Sigmoid colon (tissue), 6 donors: ENCODE measurements at regions not wholly inside any gene's neighbourhood (a gene's known extent, or its start where the extent isn't known, plus 50 kb on each side); places are given as distances from the start of the nearest gene placed in this dataset.

Experiments
- DNase-seq: peaks from one replicate; pipeline ENCODE4 v3.0.0-alpha.2; 2019
- H3K27ac ChIP-seq, 4 donors: fragments of 200-600 bp; sonication (generic); one replicate each; pipeline ENCODE4 v1.5.1; 2016 to 2019; ENCODE audit warnings: mild to moderate bottlenecking in 1 of 4
- H3K27me3 ChIP-seq, 3 donors: fragments of 200-600 bp; sonication (generic); one replicate each; pipeline ENCODE4 v1.5.1; 2019; ENCODE audit warnings: mild to moderate bottlenecking in 1 of 3
- H3K36me3 ChIP-seq, 4 donors: fragments of 200-600 bp; sonication (generic); one replicate each; pipeline ENCODE4 v1.5.1; 2016 to 2019
- H3K4me1 ChIP-seq, 4 donors: fragments of 200-600 bp; sonication (generic); one replicate each; pipeline ENCODE4 v1.5.1; 2017 to 2019
- H3K4me3 ChIP-seq, 4 donors: fragments of 200-600 bp; sonication (generic); one replicate each; pipeline ENCODE4 v1.5.1; 2017 to 2019; ENCODE audit warnings: mild to moderate bottlenecking in 2 of 4, moderate library complexity in 1 of 4
- H3K9me3 ChIP-seq, 4 donors: fragments of 200-600 bp in 3 of 4; sonication (generic) in 3 of 4; one replicate each; pipeline versions ENCODE4 v1.5.1 to v1.6.1; 2013 to 2019
- EP300 ChIP-seq, 4 donors: sonication (generic); formaldehyde crosslinking; IDR thresholded peaks; one replicate each; pipeline ENCODE4 v1.6.1; 2017; ENCODE audit warnings: antibody characterized with exemption in 4 of 4
- POLR2A ChIP-seq, 2 donors: fragments of 450-650 bp; IDR thresholded peaks; one replicate each; pipeline ENCODE4 v1.6.1; 2016; ENCODE audit warnings: antibody characterized with exemption in 2 of 2, mild to moderate bottlenecking in 2 of 2, moderate library complexity in 2 of 2
- POLR2AphosphoS5 ChIP-seq, 4 donors: sonication (generic); formaldehyde crosslinking; IDR thresholded peaks; one replicate each; pipeline ENCODE4 v1.6.1; 2017; ENCODE audit warnings: antibody characterized with exemption in 4 of 4
- WGBS, 2 donors: extraction: QIAGEN DNeasy Blood & Tissue Kit; methylation state at CpG; one replicate each; pipeline ENCODE4 v1.1.7; 2013; 5-methylcytosine and 5-hydroxymethylcytosine counted together
- intact Hi-C: fragments of 100-400 bp; cut with DNase I; formaldehyde crosslinking; loops from one replicate; pipeline ENCODE4 v1.15.1; 2023
- TF ChIP-seq, protein P1 (sequence below), 4 experiments: fragments of 450-650 bp in 3 of 4; fragments of 200-600 bp in 1 of 4; IDR thresholded peaks; one replicate each; pipeline ENCODE4 v1.5.1; 2016 to 2019; ENCODE audit warnings: antibody characterized with exemption in 4 of 4, mild to moderate bottlenecking in 3 of 4, moderate library complexity in 2 of 4
- donor health status: healthy with polysubstance abuse.
- donor health status: healthy.

DNA sequence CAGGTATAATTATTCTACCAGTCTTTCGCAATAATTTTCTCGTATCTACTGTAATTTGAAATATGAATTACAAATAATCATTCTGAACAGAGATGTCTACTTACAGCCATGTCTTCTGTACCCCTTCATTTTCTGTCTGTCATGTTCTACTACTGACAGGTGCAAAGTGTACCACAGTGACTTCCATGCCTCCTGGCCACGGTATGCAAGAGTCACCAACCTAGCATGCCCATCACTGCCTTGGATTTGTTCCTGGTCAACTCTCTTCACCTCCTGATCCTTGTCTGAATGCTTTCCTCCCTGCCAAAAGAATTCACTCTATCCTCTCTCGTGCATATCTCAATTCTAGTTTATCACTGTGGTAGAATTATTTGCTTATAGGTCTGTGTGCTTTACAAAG is 755.4 kb downstream of the KCNJ2 start:
- DNase-seq = no peak
- intact Hi-C loops = no loop called here
- no peak for TF ChIP-seq POLR2AphosphoS5 (IDR thresholded peaks at IDR 0.05)
- TF ChIP-seq POLR2A (IDR thresholded peaks at IDR 0.05) = no peak
- TF ChIP-seq, protein P1, sequence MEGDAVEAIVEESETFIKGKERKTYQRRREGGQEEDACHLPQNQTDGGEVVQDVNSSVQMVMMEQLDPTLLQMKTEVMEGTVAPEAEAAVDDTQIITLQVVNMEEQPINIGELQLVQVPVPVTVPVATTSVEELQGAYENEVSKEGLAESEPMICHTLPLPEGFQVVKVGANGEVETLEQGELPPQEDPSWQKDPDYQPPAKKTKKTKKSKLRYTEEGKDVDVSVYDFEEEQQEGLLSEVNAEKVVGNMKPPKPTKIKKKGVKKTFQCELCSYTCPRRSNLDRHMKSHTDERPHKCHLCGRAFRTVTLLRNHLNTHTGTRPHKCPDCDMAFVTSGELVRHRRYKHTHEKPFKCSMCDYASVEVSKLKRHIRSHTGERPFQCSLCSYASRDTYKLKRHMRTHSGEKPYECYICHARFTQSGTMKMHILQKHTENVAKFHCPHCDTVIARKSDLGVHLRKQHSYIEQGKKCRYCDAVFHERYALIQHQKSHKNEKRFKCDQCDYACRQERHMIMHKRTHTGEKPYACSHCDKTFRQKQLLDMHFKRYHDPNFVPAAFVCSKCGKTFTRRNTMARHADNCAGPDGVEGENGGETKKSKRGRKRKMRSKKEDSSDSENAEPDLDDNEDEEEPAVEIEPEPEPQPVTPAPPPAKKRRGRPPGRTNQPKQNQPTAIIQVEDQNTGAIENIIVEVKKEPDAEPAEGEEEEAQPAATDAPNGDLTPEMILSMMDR (IDR thresholded peaks at IDR 0.05) = no peak
- no peak for TF ChIP-seq EP300 (IDR thresholded peaks at IDR 0.05)
- WGBS, 2 donors = 70 to 87% methylated on average over 4 of the region's 4 CpGs
- no peak overlapping the region for H3K27ac ChIP-seq
- H3K27me3 ChIP-seq = no peaks in the 10 kb centered on the region
- no peaks in the 10 kb centered on the region for H3K36me3 ChIP-seq
- H3K4me1 ChIP-seq = no peaks in the 10 kb centered on the region
- no peak overlapping the region for H3K4me3 ChIP-seq
- H3K9me3 ChIP-seq = no peaks in the 10 kb centered on the region

DNA sequence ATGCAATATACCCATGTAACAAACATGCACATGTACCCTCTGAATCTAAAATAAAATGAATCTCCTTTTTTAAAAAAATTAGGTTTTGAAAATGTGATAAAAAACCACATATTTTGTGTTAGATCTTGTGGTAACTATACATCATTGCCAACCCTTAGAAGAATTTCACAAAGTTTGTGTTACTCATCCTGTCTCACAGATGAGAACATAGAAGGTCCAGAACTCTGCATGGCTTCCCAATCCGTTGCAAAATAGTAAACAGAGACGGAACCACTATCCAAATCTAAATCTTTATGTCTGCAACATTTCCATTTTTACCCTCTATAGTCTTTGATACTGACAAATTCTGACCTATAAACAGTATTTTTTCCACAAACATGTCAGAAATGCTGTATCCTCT is 759.9 kb downstream of the KCNJ2 start:
- 76 to 77% methylated on average over 2 of the region's 2 CpGs for WGBS, 2 donors
- TF ChIP-seq, protein P1 (IDR thresholded peaks at IDR 0.05) = no peak
- TF ChIP-seq EP300 (IDR thresholded peaks at IDR 0.05) (no peak), POLR2A (IDR thresholded peaks at IDR 0.05) (no peak), POLR2AphosphoS5 (IDR thresholded peaks at IDR 0.05) (no peak)

DNA sequence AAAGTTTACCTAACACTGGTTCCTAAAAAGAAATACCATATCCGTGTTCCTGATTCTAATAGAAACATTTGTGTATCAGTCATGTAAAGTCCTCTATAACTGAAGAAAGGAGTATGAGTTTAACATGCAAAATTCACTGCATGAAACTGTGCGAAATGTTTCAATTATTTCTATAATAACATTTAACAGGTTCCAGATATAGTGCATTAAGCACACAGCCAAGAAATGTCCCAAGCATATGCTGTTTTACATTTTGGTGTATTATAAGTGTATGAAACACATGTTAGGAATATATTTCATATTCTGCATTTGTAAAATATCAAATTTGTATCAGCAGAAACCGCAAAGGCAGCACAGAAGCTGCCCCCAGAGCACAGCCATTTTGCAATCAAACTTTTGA is 764.9 kb downstream of the KCNJ2 start:
- no peaks in the 10 kb centered on the region for H3K27me3 ChIP-seq
- DNase-seq = no peak
- no peak overlapping the region for H3K4me3 ChIP-seq
- H3K4me1 ChIP-seq = no peaks in the 10 kb centered on the region
- TF ChIP-seq POLR2A (IDR thresholded peaks at IDR 0.05) = no peak
- TF ChIP-seq, protein P1 (IDR thresholded peaks at IDR 0.05) = no peak
- TF ChIP-seq POLR2AphosphoS5 (IDR thresholded peaks at IDR 0.05) = no peak
- TF ChIP-seq EP300 (IDR thresholded peaks at IDR 0.05) = no peak
- H3K9me3 ChIP-seq = no peaks in the 10 kb centered on the region
- 87 to 89% methylated on average over 3 of the region's 3 CpGs for WGBS, 2 donors
- H3K36me3 ChIP-seq = no peaks in the 10 kb centered on the region
- intact Hi-C loops = no loop called here
- no peak overlapping the region for H3K27ac ChIP-seq

More for the DNA sequence above, 759.9 kb downstream of the KCNJ2 start:
- H3K4me3 ChIP-seq = no peak overlapping the region
- H3K36me3 ChIP-seq = no peaks in the 10 kb centered on the region
- no peak for DNase-seq
- no peaks in the 10 kb centered on the region for H3K9me3 ChIP-seq
- intact Hi-C loops = no loop called here
- H3K27me3 ChIP-seq = no peaks in the 10 kb centered on the region
- H3K4me1 ChIP-seq = no peaks in the 10 kb centered on the region
- no peak overlapping the region for H3K27ac ChIP-seq

DNA sequence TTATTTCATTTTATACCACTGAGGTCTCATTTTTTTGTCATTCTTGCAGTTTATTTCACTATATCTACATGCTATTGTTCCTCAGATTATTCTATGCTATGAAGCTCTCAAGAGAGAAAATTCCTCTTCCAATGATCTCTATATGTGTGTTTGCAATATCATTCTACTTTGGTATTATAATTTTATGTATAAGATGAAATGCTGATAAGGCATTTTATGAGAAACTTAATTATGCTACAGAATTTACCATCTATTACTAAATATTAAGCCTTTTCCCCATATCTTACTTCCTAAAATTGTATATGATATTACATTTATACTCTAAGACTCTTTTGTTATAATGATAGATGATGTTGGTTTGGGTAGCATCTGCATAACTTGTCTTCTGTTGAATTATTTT is 765.5 kb downstream of the KCNJ2 start:
- no peaks in the 10 kb centered on the region for H3K4me1 ChIP-seq
- H3K4me3 ChIP-seq = no peak overlapping the region
- TF ChIP-seq, protein P1 (IDR thresholded peaks at IDR 0.05) = no peak
- TF ChIP-seq POLR2AphosphoS5 (IDR thresholded peaks at IDR 0.05) (no peak), EP300 (IDR thresholded peaks at IDR 0.05) (no peak), POLR2A (IDR thresholded peaks at IDR 0.05) (no peak)
- no peaks in the 10 kb centered on the region for H3K27me3 ChIP-seq
- H3K9me3 ChIP-seq = no peaks in the 10 kb centered on the region
- H3K27ac ChIP-seq = no peak overlapping the region
- intact Hi-C loops = no loop called here
- H3K36me3 ChIP-seq = no peaks in the 10 kb centered on the region
- DNase-seq = no peak

DNA sequence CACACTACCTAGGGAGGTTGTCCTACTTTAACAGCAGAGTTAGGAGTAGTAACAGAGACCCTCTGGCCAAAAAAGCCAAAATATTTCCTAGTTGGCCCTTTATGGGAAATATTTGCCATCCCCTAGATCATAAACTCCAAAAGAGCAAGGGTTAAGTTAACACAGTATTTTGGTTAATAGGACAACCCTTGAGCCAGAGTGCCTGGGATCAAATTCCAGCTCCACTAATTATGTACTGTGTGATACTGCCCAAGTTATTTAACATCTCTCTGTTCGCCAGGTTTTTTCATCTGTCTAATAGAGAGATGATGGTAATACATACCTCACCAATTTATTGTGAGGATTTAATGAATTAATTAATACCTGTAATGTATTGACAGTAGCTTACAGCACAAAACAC is 767.4 kb downstream of the KCNJ2 start:
- no peaks in the 10 kb centered on the region for H3K36me3 ChIP-seq
- no peak for DNase-seq
- intact Hi-C loops = no loop called here
- no peaks in the 10 kb centered on the region for H3K27me3 ChIP-seq
- no peak for TF ChIP-seq POLR2AphosphoS5 (IDR thresholded peaks at IDR 0.05)
- TF ChIP-seq, protein P1 (IDR thresholded peaks at IDR 0.05) = no peak
- TF ChIP-seq EP300 (IDR thresholded peaks at IDR 0.05) = no peak
- no peak for TF ChIP-seq POLR2A (IDR thresholded peaks at IDR 0.05)
- H3K9me3 ChIP-seq = no peaks in the 10 kb centered on the region
- no peak overlapping the region for H3K27ac ChIP-seq
- no peaks in the 10 kb centered on the region for H3K4me1 ChIP-seq
- WGBS, 2 donors = 88 to 95% methylated on average over 1 of the region's 1 CpG
- no peak overlapping the region for H3K4me3 ChIP-seq
